Spleen (tissue), 7 donors: ENCODE measurements at regions not wholly inside any gene's neighbourhood (a gene's known extent, or its start where the extent isn't known, plus 50 kb on each side); places are given as distances from the start of the nearest gene placed in this dataset.
"Not testable (repeated sequence)": the region's sequence is repeated elsewhere in the genome, so short reads cannot be mapped to it uniquely, and the experiment has no call there.

Source experiments
- POLR2A ChIP-seq, 3 donors: fragments of 450-650 bp; IDR thresholded peaks; one replicate each; pipeline ENCODE4 v1.5.1; 2017; ENCODE audit warnings: antibody characterized with exemption in 3 of 3, mild to moderate bottlenecking in 1 of 3
- POLR2AphosphoS5 ChIP-seq, 3 donors: sonication (generic); formaldehyde crosslinking; IDR thresholded peaks; one replicate each; pipeline ENCODE4 v1.5.1; 2017; ENCODE audit warnings: antibody characterized with exemption in 3 of 3
- TF ChIP-seq, protein P1 (sequence below), 11 experiments: fragments of 200-600 bp in 7 of 11; fragments of 450-650 bp in 4 of 11; sonication (generic) in 4 of 11; IDR thresholded peaks in 8 of 11; conservative IDR thresholded peaks in 3 of 11; 1 replicate in 7 of 11; 2 replicates in 4 of 11; pipeline versions ENCODE4 v1.4.0 to v1.8.0; 2016 to 2021; ENCODE audit warnings: antibody characterized with exemption in 11 of 11, inconsistent platforms in 4 of 11, mild to moderate bottlenecking in 1 of 11
- donor health status: DM: no; HTN: no; CAD: no; lungs with moderate emphysema.
- donor health status: DM: no; HTN: no; CAD: no.
- donor health status: DM: no; HTN: no; CAD: no.

DNA sequence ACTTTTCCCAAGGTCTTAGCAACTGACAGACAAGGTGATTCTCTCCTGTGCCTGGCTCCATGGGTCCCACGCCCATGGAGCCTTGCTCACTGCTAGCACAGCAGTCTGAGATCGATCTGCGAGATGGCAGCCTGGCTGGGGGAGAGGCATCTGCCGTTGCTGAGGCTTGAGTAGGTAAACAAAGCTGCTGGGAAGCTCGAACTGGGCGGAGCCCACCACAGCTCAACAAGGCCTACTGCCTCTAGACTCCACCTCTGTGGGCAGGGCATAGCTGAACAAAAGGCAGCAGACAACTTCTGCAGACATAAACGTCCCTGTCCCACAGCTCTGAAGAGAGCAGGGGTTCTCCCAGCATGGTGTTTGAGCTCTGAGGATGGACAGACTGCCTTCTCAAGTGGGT is 224.9 kb upstream of the CNR1 start:
- TF ChIP-seq, protein P1, sequence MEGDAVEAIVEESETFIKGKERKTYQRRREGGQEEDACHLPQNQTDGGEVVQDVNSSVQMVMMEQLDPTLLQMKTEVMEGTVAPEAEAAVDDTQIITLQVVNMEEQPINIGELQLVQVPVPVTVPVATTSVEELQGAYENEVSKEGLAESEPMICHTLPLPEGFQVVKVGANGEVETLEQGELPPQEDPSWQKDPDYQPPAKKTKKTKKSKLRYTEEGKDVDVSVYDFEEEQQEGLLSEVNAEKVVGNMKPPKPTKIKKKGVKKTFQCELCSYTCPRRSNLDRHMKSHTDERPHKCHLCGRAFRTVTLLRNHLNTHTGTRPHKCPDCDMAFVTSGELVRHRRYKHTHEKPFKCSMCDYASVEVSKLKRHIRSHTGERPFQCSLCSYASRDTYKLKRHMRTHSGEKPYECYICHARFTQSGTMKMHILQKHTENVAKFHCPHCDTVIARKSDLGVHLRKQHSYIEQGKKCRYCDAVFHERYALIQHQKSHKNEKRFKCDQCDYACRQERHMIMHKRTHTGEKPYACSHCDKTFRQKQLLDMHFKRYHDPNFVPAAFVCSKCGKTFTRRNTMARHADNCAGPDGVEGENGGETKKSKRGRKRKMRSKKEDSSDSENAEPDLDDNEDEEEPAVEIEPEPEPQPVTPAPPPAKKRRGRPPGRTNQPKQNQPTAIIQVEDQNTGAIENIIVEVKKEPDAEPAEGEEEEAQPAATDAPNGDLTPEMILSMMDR (IDR thresholded peaks at IDR 0.05 in 8 of 11, conservative IDR thresholded peaks at IDR 0.05 in 3 of 11): not testable (repeated sequence)
- not testable (repeated sequence) for TF ChIP-seq POLR2A, POLR2AphosphoS5 (IDR thresholded peaks at IDR 0.05)
